PFSK-1 (cell line): ENCODE measurements at regions not wholly inside any gene's neighbourhood (a gene's known extent, or its start where the extent isn't known, plus 50 kb on each side); places are given as distances from the start of the nearest gene placed in this dataset.

Experiments
- FOXP2 ChIP-seq: optimal IDR thresholded peaks from 2 replicates; pipeline ENCODE3; 2011; ENCODE audit warnings: borderline replicate concordance, control low read depth, inconsistent platforms; ENCODE audit not compliant: insufficient read depth; ENCODE audit errors: extremely low read length, extremely low read depth
- POLR2AphosphoS5 ChIP-seq: IDR thresholded peaks from 2 replicates; pipeline ENCODE4 v1.6.1; 2012; ENCODE audit warnings: low read depth, mild to moderate bottlenecking, control low read depth, low read length, moderate library complexity
- REST ChIP-seq, 2 experiments: IDR thresholded peaks; 2 replicates each; pipeline versions ENCODE4 v1.6.1 to v1.8.0; 2011 to 2012; ENCODE audit warnings: low read depth in 2 of 2, low read length in 2 of 2, control low read depth in 1 of 2, inconsistent platforms in 1 of 2, mild to moderate bottlenecking in 1 of 2, moderate library complexity in 1 of 2; ENCODE audit not compliant: insufficient read depth in 1 of 2
- SIN3A ChIP-seq: IDR thresholded peaks from 2 replicates; pipeline ENCODE4 v1.6.1; 2012; ENCODE audit warnings: mild to moderate bottlenecking, low read length, moderate library complexity, borderline replicate concordance; ENCODE audit not compliant: insufficient read depth
- TAF1 ChIP-seq: IDR thresholded peaks from 2 replicates; pipeline ENCODE4 v1.6.1; 2012; ENCODE audit warnings: low read length, control low read depth, borderline replicate concordance; ENCODE audit not compliant: insufficient read depth

GRCh38 chr5:152560512-152561137 is 155.5 kb upstream of the NMUR2 start:
- TF ChIP-seq FOXP2 (no peak), REST (IDR thresholded peaks at IDR 0.05; ENCODE audit: insufficient read depth in 1 of 2, low read depth in 2 of 2, low read length in 2 of 2) (no peak)

- TF ChIP-seq TAF1 (no peak), POLR2AphosphoS5 (no peak), FOXP2 (no peak)
Measured at GRCh38 chr5:152568016-152568415, 162.9 kb upstream of the NMUR2 start.

- TF ChIP-seq TAF1: no peak
- no peak for TF ChIP-seq REST (IDR thresholded peaks at IDR 0.05; ENCODE audit: insufficient read depth in 1 of 2, low read depth in 2 of 2, low read length in 2 of 2)
- no peak for TF ChIP-seq FOXP2
Measured at GRCh38 chr5:152572812-152573211, 167.7 kb upstream of the NMUR2 start.

- no peak for TF ChIP-seq TAF1
- no peak for TF ChIP-seq FOXP2
- no peak for TF ChIP-seq REST (IDR thresholded peaks at IDR 0.05; ENCODE audit: insufficient read depth in 1 of 2, low read depth in 2 of 2, low read length in 2 of 2)
- no peak for TF ChIP-seq SIN3A
- TF ChIP-seq POLR2AphosphoS5: no peak
Measured at GRCh38 chr5:152584103-152584502, 179.0 kb upstream of the NMUR2 start.

GRCh38 chr5:152592416-152592815 is 187.3 kb upstream of the NMUR2 start:
- TF ChIP-seq FOXP2: no peak
- no peak for TF ChIP-seq POLR2AphosphoS5
- no peak for TF ChIP-seq TAF1
- TF ChIP-seq SIN3A: no peak

GRCh38 chr5:152593388-152593787 is 188.3 kb upstream of the NMUR2 start:
- TF ChIP-seq POLR2AphosphoS5 (no peak), FOXP2 (no peak), REST (IDR thresholded peaks at IDR 0.05; ENCODE audit: insufficient read depth in 1 of 2, low read depth in 2 of 2, low read length in 2 of 2) (no peak), TAF1 (no peak), SIN3A (no peak)
